Stimulated activated CD4-positive, alpha-beta T cell treated with anti-CD3 and anti-CD28 coated beads, Interleukin-15, amount 100 ng/mL, for 24 hours (primary cell): ENCODE measurements at regions not wholly inside any gene's neighbourhood (a gene's known extent, or its start where the extent isn't known, plus 50 kb on each side); places are given as distances from the start of the nearest gene placed in this dataset.
"Not testable (repeated sequence)": the region's sequence is repeated elsewhere in the genome, so short reads cannot be mapped to it uniquely, and the experiment has no call there.

Experiments
- DNase-seq: peaks from one replicate; pipeline ENCODE4 v3.0.0-alpha.2; 2020

DNA sequence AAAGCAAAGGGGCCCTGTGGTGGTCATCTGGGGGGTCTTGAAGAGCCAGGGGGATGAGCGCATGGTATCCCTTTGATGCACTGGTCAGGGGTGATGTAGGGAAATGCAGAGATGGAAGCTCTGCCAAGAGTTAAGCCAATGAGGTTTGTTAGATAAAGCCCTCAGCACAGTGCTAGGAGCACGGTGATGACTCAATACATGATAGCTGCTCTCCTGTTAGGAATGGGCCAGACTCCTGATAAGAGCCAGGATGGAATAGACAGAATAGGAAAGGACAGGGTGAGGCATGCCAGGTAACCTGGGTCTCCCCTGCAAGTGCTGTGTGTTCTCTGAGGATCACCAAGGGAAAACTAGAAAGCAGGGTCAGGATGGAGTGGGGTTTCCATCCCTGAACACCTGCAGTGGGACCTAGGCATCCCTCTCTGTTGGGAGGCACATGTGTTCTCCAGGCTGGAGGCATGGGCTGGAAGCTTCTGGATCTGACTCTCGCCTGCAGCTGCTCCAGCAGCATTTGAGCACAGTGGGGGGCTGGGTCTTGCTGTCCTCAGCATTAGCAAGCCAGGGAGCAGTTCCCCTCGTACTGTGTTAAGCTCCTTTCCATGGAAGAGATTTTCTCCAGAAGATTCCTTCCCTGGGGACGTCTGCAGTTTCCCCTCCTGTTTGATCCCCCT, 71.8 kb upstream of the TIAM2 start:
- no peak for DNase-seq

GRCh38 chr6:154925130-154925529, 70.0 kb upstream of the TIAM2 start:
- no peak for DNase-seq

- DNase-seq: no peak
Observed at GRCh38 chr6:154926366-154926765, 68.7 kb upstream of the TIAM2 start.

DNA sequence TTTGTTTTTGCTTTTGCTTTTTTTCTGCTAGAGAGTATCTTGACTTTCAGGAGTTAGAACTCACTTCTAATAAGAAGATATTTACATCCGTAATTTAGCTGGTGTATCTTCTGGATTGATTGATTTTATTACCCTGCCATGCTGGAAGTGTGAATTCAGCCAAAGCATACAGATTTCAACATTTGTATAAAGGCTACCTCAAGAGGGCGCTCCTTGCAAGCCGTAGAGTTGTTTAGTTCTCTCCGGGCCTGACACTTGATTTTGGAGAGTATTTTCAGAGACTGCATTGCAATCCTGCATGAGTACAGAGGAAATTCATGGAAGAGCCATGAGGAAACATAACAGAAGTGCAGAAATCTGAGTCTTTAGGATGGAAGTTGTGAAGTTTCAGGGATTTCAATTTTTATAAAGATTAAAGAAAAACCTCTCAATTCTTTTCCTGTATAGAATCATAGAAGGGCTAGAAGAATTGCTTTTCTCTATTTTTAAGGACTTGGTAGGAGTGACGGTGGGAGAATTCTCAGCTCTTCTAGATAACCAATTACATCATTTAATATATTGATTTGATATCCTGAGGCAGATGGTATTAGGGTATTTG, 66.7 kb upstream of the TIAM2 start:
- DNase-seq: peak; percentile 78

- DNase-seq: no peak
Observed at GRCh38 chr6:154930451-154930851, 64.7 kb upstream of the TIAM2 start.

GRCh38 chr6:154931711-154932424, 63.2 kb upstream of the TIAM2 start:
- DNase-seq: no peak

DNA sequence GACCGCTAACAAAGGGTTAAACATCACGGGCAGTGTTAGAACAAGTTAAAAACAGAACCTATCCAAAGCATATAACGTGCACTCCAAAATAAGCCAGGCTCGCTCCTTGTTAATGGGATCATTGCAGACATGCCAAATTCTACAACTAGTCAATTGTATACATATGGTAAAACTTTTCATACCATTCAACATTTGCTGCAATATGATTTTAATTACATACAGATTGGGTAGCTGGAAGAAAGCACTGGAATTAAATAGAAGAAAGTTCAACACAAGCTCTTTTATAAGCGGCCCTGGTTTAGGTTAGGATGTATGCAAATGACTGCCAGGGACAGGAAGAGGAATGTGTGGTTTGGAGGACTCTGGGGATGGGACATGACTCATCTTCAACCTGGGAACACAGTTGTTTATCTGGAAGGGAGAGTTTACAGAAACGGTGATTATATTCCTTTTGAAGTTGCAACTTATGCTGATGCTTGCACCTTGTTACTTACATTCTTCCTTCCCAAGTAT, 62.5 kb upstream of the TIAM2 start:
- DNase-seq: no peak

DNA sequence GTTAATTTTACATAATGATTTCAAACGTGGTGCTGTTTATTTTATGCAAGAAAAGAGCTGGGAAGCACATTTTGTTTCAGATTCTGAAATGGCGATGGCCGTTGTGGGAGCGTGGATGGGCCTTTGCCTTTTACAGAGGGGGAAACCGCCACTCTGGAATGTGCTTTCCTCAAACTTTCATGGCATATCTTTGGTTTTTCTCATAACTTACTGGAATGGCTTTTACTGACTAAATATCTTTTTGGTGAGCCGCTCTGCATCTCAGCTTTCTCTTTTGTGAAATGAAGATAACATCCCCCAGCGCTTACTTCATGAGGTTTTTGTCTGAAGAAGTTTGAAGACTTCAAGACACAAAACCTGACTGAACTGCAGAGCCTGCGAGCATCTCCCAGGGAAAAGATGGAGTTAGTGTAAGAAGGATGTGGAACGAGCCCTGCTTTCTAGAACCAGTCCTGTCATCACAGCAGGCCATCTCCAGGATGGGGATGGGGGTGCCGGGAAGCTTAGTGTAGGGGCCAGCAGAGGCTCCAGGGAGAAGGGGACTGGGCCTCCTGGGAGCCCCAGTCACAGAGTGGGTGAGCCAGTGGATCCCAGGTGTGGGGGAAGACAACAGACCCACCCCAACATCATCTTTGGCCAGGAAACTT, 61.8 kb upstream of the TIAM2 start:
- no peak for DNase-seq

GRCh38 chr6:154937306-154938220, 57.6 kb upstream of the TIAM2 start:
- DNase-seq: no peak

DNA sequence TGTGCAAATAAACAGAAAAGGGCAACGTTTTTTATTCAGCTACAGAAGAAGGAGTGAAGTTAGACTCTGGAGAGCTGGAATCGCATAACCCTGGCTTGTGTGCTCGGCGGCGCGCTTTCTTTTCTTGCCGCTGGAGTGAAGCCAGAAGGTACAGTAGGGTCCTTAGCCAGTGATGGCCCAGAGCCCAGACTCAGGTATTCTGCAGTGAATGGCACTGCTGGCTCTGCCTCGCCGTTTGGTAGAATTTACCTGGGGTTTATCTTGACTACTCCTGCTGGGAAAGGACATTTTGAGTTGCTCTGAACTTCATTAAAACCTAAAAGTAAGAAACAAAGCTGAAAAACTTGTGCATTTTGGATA, 56.9 kb upstream of the TIAM2 start:
- no peak for DNase-seq

DNA sequence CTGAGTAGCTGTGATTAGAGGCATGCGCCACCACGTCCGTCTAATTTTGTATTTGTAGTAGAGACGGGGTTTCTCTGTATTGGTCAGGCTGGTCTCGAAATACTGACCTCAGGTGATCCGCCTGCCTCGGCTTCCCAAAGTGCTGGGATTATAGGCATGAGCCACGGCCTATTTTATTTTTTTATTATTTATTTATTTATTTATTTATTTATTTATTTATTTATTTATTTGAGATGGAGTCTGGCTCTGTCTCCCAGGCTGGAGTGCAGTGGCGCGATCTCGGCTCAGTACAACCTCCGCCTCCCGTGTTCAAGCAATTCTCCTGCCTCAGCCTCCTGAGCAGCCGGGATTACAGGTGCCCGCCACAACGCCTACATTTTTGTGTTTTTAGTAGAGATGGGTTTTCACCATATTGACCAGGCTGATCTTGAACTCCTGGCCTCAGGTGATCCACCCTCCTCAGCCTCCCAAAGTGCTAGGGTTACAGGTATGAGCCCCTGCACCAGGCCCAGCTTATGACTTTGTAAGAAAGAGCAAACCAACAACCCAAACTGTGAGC, 56.3 kb upstream of the TIAM2 start:
- not testable (repeated sequence) for DNase-seq

GRCh38 chr6:154942770-154943169, 52.3 kb upstream of the TIAM2 start:
- DNase-seq: no peak

GRCh38 chr6:154945271-154945890, 49.7 kb upstream of the TIAM2 start:
- no peak for DNase-seq
